ENCODE measurements at regions not wholly inside any gene's neighbourhood (a gene's known extent, or its start where the extent isn't known, plus 50 kb on each side); places are given as distances from the start of the nearest gene placed in this dataset.
A peak's percentile ranks its signal among the peaks of the same experiment; 100 is the strongest.

GRCh38 chr10:61319386-61320256 is 133.6 kb downstream of the TMEM26 start:
- no peak for DNase-seq
- intact Hi-C loops (cut with DNase I) = no loop called here

DNA sequence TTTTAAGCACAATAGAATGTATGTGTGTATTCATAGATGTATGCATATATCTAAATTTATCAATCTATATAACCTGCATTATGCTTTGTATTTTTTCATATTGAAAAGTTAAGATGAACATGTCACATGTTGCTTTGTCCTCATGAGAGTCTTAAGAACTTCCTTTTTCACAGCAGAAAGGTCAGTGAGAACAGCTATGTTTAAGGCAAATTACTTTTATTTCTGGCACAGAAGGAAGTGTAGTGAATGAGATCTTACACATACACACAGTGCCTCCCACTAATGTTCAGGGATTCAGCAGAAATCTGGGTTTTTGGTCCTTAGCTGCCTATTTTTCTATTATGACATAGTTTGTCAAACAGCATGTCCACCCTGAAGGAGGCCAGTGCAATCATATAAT is 134.8 kb downstream of the TMEM26 start:
- DNase-seq = no peak
- intact Hi-C loops (cut with DNase I) = no loop called here

DNA sequence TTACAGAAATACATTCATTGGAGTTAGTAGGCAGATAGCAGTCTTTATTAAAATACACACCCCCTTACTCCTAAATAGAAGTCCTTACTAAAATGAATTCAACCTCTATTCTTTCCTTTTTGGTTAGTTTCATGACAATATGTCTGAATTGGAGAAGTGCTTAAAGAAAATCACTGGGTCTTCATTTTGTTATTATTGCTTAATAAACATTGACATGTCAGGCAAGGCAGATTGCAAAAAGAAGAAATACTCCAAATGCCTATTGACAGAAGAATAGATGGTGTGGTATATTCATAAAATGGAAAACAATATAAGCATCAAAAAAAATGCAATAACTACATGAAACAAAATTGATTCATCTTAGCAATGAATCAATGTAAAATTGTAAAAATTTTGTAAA is 135.5 kb downstream of the TMEM26 start:
- DNase-seq = no peak
- intact Hi-C loops (cut with DNase I) = no loop called here

DNA sequence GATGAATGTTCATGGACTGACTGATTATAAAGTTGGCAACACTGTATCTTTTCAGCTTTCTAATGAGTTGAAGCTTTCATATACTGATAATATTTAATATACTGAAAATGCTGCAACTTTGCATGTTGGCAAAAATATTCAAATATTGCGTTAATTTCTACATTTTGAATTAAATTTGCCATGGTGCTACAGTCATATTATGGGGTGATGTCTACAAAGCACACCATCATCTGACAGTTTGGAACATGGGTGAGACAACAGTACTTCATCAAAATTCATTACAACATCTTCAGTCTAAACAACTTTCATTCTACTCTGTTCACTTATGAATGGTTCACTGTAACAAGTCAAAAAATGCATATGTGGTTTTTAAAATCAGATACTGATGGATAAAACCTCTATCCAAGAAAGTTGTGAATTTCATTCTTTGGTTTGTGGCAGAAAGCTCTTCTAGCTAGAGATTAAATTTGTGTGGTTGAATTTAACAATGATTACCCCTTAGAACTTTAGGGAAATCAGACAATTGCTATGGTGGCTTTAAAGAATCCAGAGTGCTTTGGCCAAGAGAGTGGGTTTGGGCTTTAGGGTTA is 136.4 kb downstream of the TMEM26 start:
- no peak for DNase-seq
- intact Hi-C loops (cut with DNase I) = no loop called here

GRCh38 chr10:61314273-61314672 is 138.9 kb downstream of the TMEM26 start:
- intact Hi-C loops (cut with DNase I) = no loop called here
- no peak for DNase-seq

GRCh38 chr10:61313460-61313859 is 139.7 kb downstream of the TMEM26 start:
- DNase-seq = peak in 1 of 10 donors; percentile 28
- intact Hi-C loops (cut with DNase I) = no loop called here

- DNase-seq = no peak
- intact Hi-C loops (cut with DNase I) = no loop called here
Measured at GRCh38 chr10:61304746-61305145, 148.4 kb downstream of the TMEM26 start.

- intact Hi-C loops (cut with DNase I) = no loop called here
- no peak for DNase-seq
Measured at GRCh38 chr10:61302124-61302523, 151.1 kb downstream of the TMEM26 start.

GRCh38 chr10:61301575-61301974 is 151.6 kb downstream of the TMEM26 start:
- intact Hi-C loops (cut with DNase I) = no loop called here
- DNase-seq = no peak

- intact Hi-C loops (cut with DNase I) = no loop called here
- DNase-seq = no peak
Measured at GRCh38 chr10:61299841-61300240, 153.3 kb downstream of the TMEM26 start.

- intact Hi-C loops (cut with DNase I) = no loop called here
- DNase-seq = no peak
Measured at GRCh38 chr10:61299156-61299555, 154.0 kb downstream of the TMEM26 start.

GRCh38 chr10:61298194-61298593 is 155.0 kb downstream of the TMEM26 start:
- no peak for DNase-seq
- intact Hi-C loops (cut with DNase I) = no loop called here

- intact Hi-C loops (cut with DNase I) = no loop called here
Measured at GRCh38 chr10:61296161-61296560, 157.0 kb downstream of the TMEM26 start.

DNA sequence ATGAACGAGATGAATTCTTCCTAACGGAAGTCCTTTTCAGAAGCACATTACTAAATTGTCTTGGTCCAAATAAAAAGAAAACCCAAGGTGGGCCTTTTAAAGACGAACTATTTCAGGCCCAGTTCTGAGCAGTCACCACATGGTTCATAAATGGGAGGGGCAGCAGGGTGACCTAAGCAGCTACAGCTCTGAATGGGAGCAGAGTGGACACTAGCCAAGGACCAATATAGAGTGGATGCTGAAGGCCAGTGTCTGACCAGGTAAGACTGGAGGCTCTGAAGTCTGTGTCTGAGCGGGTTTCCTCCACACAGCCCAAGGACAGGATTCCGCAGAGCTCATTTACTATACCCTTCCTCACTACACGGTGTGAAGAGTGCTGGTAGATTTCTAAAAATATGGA is 159.1 kb downstream of the TMEM26 start:
- DNase-seq = no peak
- intact Hi-C loops (cut with DNase I) = no loop called here

More at GRCh38 chr10:61296161-61296560, 157.0 kb downstream of the TMEM26 start:
- DNase-seq = no peak

DNA sequence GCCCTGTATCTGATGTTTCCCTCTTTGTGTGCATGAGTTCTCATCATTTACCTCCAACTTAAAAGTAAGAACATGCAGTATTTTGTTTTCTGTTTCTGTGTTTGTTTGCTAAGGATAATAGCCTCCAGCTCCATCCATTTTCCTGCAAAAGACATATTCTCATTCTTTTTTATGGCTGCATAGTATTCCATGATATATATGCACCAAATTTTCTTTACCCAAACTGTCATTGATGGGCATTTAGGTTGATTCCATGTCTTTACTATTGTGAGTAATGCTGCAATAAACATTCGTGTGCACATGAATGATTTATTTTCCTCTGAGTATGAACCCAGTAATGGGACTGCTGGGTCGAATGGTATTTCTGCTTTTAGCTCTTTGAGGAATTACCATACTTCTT is 163.4 kb downstream of the TMEM26 start:
- intact Hi-C loops (cut with DNase I) = loop anchor here (10.0 kb wide), 1 partner anchor 325 kb away; no protein-coding TSS in a partner anchor
- DNase-seq = no peak

GRCh38 chr10:61286686-61287085 is 166.5 kb downstream of the TMEM26 start:
- intact Hi-C loops (cut with DNase I) = loop anchor here (10.0 kb wide), 1 partner anchor 322 kb away; no protein-coding TSS in a partner anchor
- DNase-seq = no peak

DNA sequence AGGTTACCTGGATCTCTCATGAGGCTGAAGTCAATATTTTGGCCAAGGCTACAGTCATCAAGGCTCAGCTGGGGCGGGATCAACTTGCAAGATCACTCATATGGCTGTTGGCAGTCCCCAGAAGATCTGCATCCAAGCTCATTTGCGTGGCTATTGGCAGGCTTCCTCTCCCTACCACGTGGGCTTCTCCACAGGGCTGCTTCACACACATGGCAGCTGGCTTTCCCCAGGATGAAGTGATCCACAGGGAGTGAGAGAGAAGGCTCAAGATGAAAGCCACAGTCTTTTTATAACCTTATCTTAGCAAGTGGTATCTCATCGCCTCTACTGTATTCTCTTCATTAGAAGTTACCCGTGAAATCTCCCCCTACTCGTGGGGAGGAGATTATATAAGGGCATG is 167.4 kb downstream of the TMEM26 start:
- DNase-seq = peak in 5 of 10 donors; percentile 8 to 70 (median 9)
- intact Hi-C loops (cut with DNase I) = loop anchor here (2.0 to 10.0 kb wide), 2 partner anchors 145 to 321 kb away; no protein-coding TSS in a partner anchor

- DNase-seq = no peak
- intact Hi-C loops (cut with DNase I) = loop anchor here (1.0 to 10.0 kb wide), 3 partner anchors 144 to 468 kb away; no protein-coding TSS in a partner anchor
Measured at GRCh38 chr10:61284222-61284890, 168.8 kb downstream of the TMEM26 start.

DNA sequence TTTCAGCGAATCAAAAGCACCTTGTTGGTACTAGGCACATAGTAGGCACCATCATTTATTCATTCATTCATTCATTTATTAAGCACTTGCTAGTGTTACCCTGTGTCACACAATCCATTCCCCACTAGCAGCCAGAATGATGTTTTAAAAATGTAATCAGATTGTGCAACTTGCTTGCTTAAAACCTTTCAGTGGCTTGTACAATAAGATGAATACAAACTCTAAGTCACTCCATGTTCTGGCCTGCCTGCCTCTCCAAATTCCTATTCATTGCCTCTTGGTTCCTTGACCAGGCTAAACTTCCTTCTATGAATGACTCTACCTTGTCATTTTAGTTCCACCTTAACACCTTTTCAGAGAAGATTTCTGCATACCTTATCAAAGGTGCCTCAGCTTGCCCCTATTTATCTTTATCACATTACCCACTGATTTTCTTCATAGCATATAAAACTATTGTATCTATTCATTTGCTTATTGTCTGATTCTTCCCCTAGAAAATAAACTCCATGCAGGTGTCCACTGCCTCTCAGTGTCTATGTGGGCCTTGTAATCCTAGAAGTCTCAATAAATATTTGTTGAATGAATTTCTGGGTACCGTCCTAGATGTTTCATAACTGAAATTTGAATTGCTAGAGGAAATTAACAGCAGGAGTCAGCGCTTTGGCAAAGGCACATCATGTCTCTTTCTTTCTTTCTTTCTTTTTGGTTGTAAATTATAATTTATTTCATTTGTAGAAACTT is 169.5 kb downstream of the TMEM26 start:
- intact Hi-C loops (cut with DNase I) = loop anchor here (1.0 to 10.0 kb wide), 3 partner anchors 143 to 467 kb away; no protein-coding TSS in a partner anchor

DNA sequence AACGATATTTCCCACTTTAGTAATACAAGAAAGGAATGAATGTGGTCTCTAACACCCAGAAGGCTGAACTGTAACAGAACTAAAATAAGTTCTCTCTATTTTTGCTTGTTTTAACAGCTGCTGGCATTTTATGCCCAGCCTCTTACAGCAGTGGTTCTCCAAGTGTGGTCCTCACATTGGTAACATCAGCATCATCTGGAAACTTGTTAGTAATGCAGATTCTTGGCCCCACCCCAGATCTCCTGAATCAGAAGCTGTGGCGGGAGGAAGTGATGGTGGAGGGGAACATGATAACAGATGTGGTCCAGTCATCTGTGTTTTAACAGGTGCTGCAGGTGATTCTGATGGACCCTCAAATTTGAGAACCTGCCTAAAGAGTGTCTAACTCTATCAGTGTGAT is 170.1 kb downstream of the TMEM26 start:
- intact Hi-C loops (cut with DNase I) = loop anchor here (10.0 kb wide), 1 partner anchor 318 kb away; no protein-coding TSS in a partner anchor
- DNase-seq = no peak

More for the DNA sequence above, 169.5 kb downstream of the TMEM26 start:
- DNase-seq = no peak
